ENCODE measurements at regions not wholly inside any gene's neighbourhood (a gene's known extent, or its start where the extent isn't known, plus 50 kb on each side); places are given as distances from the start of the nearest gene placed in this dataset.

GRCh38 chr9:16143310-16143709, 590.5 kb downstream of the CCDC171 start:
- no peak for DNase-seq (ENCODE audit: low read depth, low spot score)
- H3K4me3 ChIP-seq (ENCODE audit: low read depth, low read length) = no peak overlapping the region
- in situ Hi-C loops (cut with HindIII; ENCODE audit: low sequenced_read_pairs) = no loop called here
- TF ChIP-seq, protein P1, sequence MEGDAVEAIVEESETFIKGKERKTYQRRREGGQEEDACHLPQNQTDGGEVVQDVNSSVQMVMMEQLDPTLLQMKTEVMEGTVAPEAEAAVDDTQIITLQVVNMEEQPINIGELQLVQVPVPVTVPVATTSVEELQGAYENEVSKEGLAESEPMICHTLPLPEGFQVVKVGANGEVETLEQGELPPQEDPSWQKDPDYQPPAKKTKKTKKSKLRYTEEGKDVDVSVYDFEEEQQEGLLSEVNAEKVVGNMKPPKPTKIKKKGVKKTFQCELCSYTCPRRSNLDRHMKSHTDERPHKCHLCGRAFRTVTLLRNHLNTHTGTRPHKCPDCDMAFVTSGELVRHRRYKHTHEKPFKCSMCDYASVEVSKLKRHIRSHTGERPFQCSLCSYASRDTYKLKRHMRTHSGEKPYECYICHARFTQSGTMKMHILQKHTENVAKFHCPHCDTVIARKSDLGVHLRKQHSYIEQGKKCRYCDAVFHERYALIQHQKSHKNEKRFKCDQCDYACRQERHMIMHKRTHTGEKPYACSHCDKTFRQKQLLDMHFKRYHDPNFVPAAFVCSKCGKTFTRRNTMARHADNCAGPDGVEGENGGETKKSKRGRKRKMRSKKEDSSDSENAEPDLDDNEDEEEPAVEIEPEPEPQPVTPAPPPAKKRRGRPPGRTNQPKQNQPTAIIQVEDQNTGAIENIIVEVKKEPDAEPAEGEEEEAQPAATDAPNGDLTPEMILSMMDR (IDR thresholded peaks at IDR 0.05; ENCODE audit: low read depth, low read length) = no peak

DNA sequence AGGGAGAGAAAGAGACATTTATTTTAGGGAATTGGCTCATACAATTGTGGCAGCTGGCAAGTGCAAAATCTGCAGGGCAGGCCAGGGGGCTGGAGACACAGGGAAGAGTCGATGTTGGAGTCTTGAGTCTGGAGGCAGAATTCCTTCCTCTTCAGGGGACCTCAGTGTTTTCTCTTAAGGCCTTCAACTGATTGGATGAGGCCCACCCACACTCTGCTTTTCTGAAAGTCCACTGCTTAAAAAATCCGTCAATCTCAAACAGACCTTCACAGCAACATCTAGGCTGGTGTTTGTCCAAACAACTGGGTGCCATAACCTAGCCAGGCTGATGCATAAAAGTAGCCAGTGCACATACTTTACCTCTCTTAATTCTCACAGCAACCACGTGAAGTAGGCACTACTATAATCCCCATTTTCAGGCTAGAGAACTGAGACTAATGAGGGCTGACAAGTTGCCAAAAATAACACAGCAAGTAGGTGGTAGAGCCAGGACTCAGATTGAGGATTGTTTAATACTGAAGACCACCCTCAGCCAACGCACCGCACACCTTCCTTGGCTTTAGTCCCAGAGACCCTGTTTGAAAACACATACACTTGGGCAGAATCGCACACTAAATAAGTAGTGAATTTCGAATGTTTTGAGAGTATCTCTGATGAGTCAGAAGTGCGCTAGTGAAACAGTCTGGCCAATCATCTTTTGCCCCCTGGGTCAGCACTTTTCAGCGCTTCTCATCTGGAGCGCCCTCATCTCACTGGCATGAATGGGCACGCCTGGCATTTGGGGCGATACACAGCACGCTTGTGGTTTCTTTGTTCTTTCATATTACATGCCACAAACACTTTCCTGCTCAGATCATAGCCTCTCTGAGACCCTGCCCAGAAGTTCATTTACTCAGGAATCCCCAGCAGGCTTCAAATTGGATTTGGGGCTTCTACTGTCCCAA, 591.4 kb downstream of the CCDC171 start:
- in situ Hi-C loops (cut with HindIII; ENCODE audit: low sequenced_read_pairs) = no loop called here
- H3K4me3 ChIP-seq (ENCODE audit: low read depth, low read length) = no peak overlapping the region
- DNase-seq (ENCODE audit: low read depth, low spot score) = no peak
- TF ChIP-seq, protein P1 (IDR thresholded peaks at IDR 0.05; ENCODE audit: low read depth, low read length) = no peak

- no peak overlapping the region for H3K4me3 ChIP-seq (ENCODE audit: low read depth, low read length)
- no peak for DNase-seq (ENCODE audit: low read depth, low spot score)
- in situ Hi-C loops (cut with HindIII; ENCODE audit: low sequenced_read_pairs) = no loop called here
- TF ChIP-seq, protein P1 (IDR thresholded peaks at IDR 0.05; ENCODE audit: low read depth, low read length) = no peak
These were observed 592.5 kb downstream of the CCDC171 start for GRCh38 chr9:16145196-16145950.

- TF ChIP-seq, protein P1 (IDR thresholded peaks at IDR 0.05; ENCODE audit: low read depth, low read length) = no peak
- no peak overlapping the region for H3K4me3 ChIP-seq (ENCODE audit: low read depth, low read length)
- in situ Hi-C loops (cut with HindIII; ENCODE audit: low sequenced_read_pairs) = no loop called here
- DNase-seq (ENCODE audit: low read depth, low spot score) = no peak
These were observed 594.9 kb downstream of the CCDC171 start for GRCh38 chr9:16147726-16148125.

GRCh38 chr9:16150501-16150900, 597.7 kb downstream of the CCDC171 start:
- no peak overlapping the region for H3K4me3 ChIP-seq (ENCODE audit: low read depth, low read length)
- DNase-seq (ENCODE audit: low read depth, low spot score) = no peak

More at GRCh38 chr9:16150501-16150900, 597.7 kb downstream of the CCDC171 start:
- TF ChIP-seq, protein P1 (IDR thresholded peaks at IDR 0.05; ENCODE audit: low read depth, low read length) = no peak
- in situ Hi-C loops (cut with HindIII; ENCODE audit: low sequenced_read_pairs) = no loop called here

Measured in astrocyte of the spinal cord (primary cell).